ENCODE measurements at regions not wholly inside any gene's neighbourhood (a gene's known extent, or its start where the extent isn't known, plus 50 kb on each side); places are given as distances from the start of the nearest gene placed in this dataset.

DNA sequence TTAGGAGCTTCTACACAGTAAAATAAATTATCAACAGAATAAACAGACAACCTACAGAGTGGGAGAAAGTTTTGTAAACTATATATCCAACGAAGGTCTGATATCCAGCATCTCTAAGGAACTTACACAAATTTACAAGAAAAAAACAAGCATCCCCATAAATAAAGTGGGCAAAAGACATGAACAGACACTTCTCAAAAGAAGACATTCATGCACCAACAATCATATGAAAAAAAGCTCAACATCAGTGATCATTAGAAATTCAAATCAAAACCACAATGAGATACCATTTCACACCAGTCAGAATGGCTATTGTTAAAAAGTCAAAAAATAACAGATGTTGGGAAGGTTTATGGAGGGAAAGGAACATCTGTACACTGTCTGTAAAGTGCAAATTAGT, 526.4 kb upstream of the CAMK1G start:
- intact Hi-C loops (cut with DNase I), result no loop called here
- 84 to 89% methylated on average over 1 of the region's 1 CpG for WGBS, 2 donors
- no peak for ATAC-seq

GRCh38 chr1:209057901-209058300, 525.6 kb upstream of the CAMK1G start:
- no peaks in the 10 kb centered on the region for H3K36me3 ChIP-seq
- 94 to 96% methylated on average over 1 of the region's 1 CpG for WGBS, 2 donors
- H3K4me1 ChIP-seq, result no peaks in the 10 kb centered on the region

More for the DNA sequence above, 526.4 kb upstream of the CAMK1G start:
- TF ChIP-seq, protein P1, sequence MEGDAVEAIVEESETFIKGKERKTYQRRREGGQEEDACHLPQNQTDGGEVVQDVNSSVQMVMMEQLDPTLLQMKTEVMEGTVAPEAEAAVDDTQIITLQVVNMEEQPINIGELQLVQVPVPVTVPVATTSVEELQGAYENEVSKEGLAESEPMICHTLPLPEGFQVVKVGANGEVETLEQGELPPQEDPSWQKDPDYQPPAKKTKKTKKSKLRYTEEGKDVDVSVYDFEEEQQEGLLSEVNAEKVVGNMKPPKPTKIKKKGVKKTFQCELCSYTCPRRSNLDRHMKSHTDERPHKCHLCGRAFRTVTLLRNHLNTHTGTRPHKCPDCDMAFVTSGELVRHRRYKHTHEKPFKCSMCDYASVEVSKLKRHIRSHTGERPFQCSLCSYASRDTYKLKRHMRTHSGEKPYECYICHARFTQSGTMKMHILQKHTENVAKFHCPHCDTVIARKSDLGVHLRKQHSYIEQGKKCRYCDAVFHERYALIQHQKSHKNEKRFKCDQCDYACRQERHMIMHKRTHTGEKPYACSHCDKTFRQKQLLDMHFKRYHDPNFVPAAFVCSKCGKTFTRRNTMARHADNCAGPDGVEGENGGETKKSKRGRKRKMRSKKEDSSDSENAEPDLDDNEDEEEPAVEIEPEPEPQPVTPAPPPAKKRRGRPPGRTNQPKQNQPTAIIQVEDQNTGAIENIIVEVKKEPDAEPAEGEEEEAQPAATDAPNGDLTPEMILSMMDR (IDR thresholded peaks at IDR 0.05), result no peak
- no peak for DNase-seq
- H3K9me3 ChIP-seq, result peaks cover 0 to 43% (median 12%) of the 10 kb centered on the region in 11 donors
- no peaks in the 10 kb centered on the region for H3K27me3 ChIP-seq
- no peak overlapping the region for H3K4me3 ChIP-seq
- H3K27ac ChIP-seq, result no peak overlapping the region
- no peaks in the 10 kb centered on the region for H3K36me3 ChIP-seq
- H3K4me1 ChIP-seq, result no peaks in the 10 kb centered on the region

GRCh38 chr1:209059376-209059775, 524.1 kb upstream of the CAMK1G start:
- TF ChIP-seq, protein P1 (IDR thresholded peaks at IDR 0.05), result no peak
- ATAC-seq, result no peak

More at GRCh38 chr1:209057901-209058300, 525.6 kb upstream of the CAMK1G start:
- no peak overlapping the region for H3K4me3 ChIP-seq
- peaks cover 0 to 42% (median 12%) of the 10 kb centered on the region in 11 donors for H3K9me3 ChIP-seq
- intact Hi-C loops (cut with DNase I), result no loop called here
- TF ChIP-seq, protein P1 (IDR thresholded peaks at IDR 0.05), result no peak
- no peaks in the 10 kb centered on the region for H3K27me3 ChIP-seq
- DNase-seq, result no peak
- no peak overlapping the region for H3K27ac ChIP-seq
- no peak for ATAC-seq

GRCh38 chr1:209059981-209060380, 523.5 kb upstream of the CAMK1G start:
- 74 to 86% methylated on average over 7 of the region's 7 CpGs for WGBS, 2 donors

More at GRCh38 chr1:209059376-209059775, 524.1 kb upstream of the CAMK1G start:
- no peak for DNase-seq
- Histone ChIP-seq H3K4me1 (no peaks in the 10 kb centered on the region), H3K9me3 (peaks cover 0 to 29% (median 12%) of the 10 kb centered on the region in 11 donors), H3K27me3 (no peaks in the 10 kb centered on the region), H3K36me3 (no peaks in the 10 kb centered on the region), H3K4me3 (no peak overlapping the region), H3K27ac (no peak overlapping the region)
- 47% methylated on average over 2 of the region's 2 CpGs for WGBS, 2 donors
- intact Hi-C loops (cut with DNase I), result no loop called here

More at GRCh38 chr1:209059981-209060380, 523.5 kb upstream of the CAMK1G start:
- H3K27ac ChIP-seq, result no peak overlapping the region
- no peaks in the 10 kb centered on the region for H3K36me3 ChIP-seq
- no peak for ATAC-seq
- no peak for DNase-seq
- intact Hi-C loops (cut with DNase I), result no loop called here
- no peaks in the 10 kb centered on the region for H3K4me1 ChIP-seq
- no peak overlapping the region for H3K4me3 ChIP-seq
- no peaks in the 10 kb centered on the region for H3K27me3 ChIP-seq
- peaks cover 0 to 27% (median 12%) of the 10 kb centered on the region in 11 donors for H3K9me3 ChIP-seq
- TF ChIP-seq, protein P1 (IDR thresholded peaks at IDR 0.05), result no peak

All from heart right ventricle (tissue), 16 donors.